Superior temporal gyrus (tissue), 1 donor: ENCODE measurements at regions not wholly inside any gene's neighbourhood (a gene's known extent, or its start where the extent isn't known, plus 50 kb on each side); places are given as distances from the start of the nearest gene placed in this dataset.
A peak's percentile ranks its signal among the peaks of the same experiment; 100 is the strongest.

Experiments
- DNase-seq: peaks from one replicate; pipeline ENCODE4 v3.0.0-alpha.2; 2016; ENCODE audit errors: extremely low spot score

- DNase-seq, result no peak
These were observed 462.0 kb downstream of the LIG4 start for GRCh38 chr13:107753291-107753690.

GRCh38 chr13:107743983-107744382 is 471.4 kb downstream of the LIG4 start:
- peak; percentile 66 for DNase-seq

DNA sequence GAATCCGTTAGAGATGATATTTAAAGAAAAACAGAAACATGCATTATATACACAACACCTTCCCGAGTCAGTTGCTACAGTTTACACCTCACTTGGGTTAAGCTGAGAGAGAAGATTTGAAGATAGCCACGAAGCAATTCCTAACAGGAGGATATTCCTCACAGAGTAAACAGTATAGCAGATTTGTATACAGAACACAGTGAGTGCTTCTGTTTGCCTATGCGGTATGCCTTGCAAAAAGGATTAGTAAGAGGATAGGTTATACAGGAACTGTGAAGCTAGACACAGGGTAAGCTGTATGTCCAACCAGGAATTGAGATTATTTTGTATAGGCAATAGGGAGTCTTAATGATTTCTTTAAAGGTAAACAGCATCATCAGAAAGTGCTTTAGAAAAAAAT is 471.8 kb downstream of the LIG4 start:
- no peak for DNase-seq

DNA sequence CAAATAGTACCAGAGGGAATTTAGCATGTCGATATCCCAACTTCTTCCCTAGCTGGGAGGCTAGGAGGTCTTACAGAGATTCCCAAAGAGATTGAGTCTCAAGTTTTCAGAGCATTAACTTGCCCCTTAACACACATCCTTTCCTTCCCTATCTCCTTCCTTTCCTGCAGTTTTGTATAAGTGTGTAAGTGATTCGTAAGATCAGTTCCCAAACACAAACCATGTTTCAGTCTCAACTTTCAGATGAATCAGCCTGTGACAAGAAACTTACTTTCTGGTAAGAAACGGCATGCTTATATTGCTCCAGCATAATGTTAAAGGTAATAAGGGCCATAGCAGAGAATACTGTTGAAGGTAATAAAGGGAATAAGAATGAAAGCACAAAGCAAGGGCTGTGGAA is 472.2 kb downstream of the LIG4 start:
- no peak for DNase-seq

GRCh38 chr13:107742544-107742943 is 472.8 kb downstream of the LIG4 start:
- DNase-seq, result no peak

DNA sequence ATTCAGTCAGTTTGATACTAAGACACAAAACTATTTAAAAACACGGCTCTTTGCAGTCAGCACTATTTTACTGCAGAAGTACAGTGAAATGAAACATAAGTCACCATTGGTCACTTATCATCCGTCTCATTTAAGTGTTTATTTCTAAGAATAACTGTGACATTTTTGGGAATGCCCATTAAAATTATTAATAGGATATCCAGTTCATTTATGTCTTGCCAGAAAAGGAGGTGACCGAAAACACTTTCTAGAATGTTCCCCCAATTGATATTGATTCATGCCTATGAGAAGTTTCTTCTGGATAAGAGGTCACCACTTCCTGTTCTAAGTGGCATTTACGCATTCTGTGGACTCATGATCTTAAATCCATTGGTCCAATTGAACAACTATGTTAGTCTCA is 477.3 kb downstream of the LIG4 start:
- no peak for DNase-seq

GRCh38 chr13:107736731-107737130 is 478.6 kb downstream of the LIG4 start:
- no peak for DNase-seq

DNA sequence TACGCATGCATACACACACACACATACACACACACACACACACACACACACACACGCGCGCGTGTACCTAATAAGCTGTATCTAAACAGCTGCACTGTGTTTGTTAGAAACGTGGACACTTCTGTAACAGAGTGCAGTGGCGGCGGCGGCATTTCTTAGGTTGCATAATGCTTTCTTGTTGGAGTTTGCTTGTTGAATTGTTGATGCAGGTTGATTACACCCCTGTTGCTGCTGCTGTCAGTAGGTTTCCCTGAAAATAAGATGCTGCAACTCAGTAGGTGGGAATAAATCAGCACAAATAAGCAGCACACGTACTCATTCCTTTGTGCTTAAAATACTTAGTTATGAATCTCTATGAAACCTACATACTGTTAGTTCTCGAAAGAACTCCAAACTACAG is 479.2 kb downstream of the LIG4 start:
- DNase-seq, result no peak

- no peak for DNase-seq
These were observed 480.3 kb downstream of the LIG4 start for GRCh38 chr13:107734891-107735625.

GRCh38 chr13:107733276-107733675 is 482.1 kb downstream of the LIG4 start:
- no peak for DNase-seq

GRCh38 chr13:107730813-107731212 is 484.5 kb downstream of the LIG4 start:
- no peak for DNase-seq

DNA sequence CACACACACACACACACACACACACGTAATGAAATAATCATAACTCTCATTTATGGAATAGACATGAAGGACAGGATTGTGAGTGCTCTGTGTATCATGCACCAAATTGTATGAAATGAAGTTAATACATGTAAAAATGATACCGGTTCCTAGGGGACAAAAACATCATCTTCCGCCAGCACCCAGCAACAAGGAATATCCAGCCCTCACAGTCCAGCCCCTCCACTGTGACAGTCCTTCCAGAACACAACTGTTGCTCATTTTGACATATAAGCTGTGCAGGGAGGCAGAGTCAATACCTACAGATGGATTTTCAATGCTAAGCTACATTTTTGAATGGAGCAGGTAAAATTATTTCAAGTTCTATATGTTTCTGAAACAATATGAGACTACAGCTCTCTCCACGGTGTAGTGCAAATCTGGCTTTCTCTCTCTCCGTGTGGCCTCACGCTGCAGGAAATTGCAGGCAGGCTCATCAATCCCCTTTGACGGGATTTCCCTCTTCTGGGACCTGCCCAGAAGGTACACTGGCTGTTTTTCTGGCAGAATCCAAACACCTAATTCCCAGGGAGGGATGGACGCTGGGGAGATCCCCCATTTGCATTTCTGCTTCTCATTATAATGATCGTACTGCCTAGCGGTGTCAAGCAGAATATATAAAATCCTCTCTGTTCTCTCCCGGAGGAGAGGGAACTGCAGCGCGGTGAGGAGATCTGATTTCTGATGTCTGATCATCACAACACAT is 494.0 kb downstream of the LIG4 start:
- no peak for DNase-seq

- no peak for DNase-seq
These were observed 498.6 kb downstream of the LIG4 start for GRCh38 chr13:107716741-107717140.

DNA sequence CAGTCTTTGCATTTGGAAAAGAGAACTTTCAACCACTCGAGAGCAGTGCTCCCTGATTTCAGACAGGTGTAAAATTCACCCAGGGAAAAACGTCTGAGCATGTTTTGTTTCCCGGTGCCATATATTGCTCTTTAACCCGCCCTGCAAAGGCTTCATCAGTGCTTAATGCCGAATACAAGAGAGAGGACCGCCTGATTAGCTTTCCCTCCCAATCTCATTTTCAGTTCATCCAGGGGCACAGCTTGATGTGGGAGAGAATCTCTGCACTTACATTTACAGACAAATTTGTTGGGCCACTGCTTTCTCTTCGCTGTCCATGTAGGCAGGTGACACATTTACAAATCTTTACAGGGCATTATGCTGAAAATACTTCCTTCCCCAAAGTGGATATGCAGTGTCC is 499.1 kb downstream of the LIG4 start:
- DNase-seq, result no peak

- DNase-seq, result no peak
These were observed 499.8 kb downstream of the LIG4 start for GRCh38 chr13:107715496-107715895.

- no peak for DNase-seq
These were observed 502.0 kb downstream of the LIG4 start for GRCh38 chr13:107713314-107713713.

GRCh38 chr13:107712145-107712860 is 503.0 kb downstream of the LIG4 start:
- no peak for DNase-seq

- DNase-seq, result no peak
These were observed 525.2 kb downstream of the LIG4 start for GRCh38 chr13:107690181-107690580.

DNA sequence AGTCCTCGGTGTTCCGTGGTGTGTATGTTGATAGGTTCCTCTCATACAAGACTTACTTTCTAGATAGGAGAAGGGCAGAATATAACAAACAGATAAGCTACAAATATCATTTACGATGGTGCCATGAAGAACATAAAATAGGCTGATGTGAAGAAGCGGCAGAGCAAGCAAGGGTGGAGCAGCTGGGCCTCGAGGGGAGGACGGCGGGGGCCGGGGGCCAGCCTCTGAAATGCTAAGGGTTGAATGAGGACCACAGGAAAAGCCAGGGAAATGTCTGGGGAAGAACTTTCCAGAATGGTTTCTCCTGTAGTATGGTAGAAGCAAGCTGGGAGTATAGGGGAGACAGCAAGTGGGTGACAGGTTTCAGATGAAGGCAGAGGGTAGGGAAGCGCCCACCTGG is 529.5 kb downstream of the LIG4 start:
- DNase-seq, result no peak

GRCh38 chr13:107681600-107681999 is 533.7 kb downstream of the LIG4 start:
- DNase-seq, result no peak

GRCh38 chr13:107680115-107680514 is 535.2 kb downstream of the LIG4 start:
- no peak for DNase-seq

DNA sequence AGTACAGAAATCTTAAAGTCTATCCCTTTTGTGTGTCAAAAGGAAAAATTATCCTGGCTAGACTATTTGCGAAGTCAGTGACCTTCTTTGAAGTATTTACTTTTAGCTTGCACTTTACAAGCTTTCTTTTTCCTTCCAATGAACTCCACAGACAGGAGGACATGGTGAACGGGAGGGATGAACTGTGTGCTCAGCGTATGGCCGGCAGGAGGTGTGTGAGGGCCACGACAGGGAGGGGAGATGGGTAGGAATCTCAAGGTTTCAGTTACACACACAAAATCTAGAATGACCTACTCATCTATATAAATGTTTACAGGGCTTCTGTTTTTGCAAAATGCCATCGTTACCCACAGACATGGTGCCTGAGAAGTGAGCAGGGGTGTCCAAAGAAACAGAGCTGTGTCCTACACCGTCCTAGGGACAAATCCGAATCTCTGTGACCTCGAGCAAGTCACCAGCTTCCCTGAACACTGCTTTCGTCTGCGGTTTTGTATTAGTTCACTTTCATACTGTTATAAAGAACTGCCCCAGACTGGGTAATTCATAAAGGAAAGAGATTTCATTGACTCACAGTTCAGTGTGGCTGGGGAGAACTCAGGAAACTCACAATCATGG is 537.2 kb downstream of the LIG4 start:
- DNase-seq, result no peak
